ENCODE measurements at regions not wholly inside any gene's neighbourhood (a gene's known extent, or its start where the extent isn't known, plus 50 kb on each side); places are given as distances from the start of the nearest gene placed in this dataset.

GRCh38 chr2:200741468-200742202 is 70.1 kb upstream of the BZW1 start:
- ATAC-seq: peak; percentile 82
- CTCF ChIA-PET: interaction anchor here (1.0 to 1.3 kb wide), 4 partner anchors 28 to 155 kb away, joined by 4 to 7 read pairs (median 4); partner anchors contain the start of gene AOX1
- 0 out of 2 replicates have a peak overlapping the region, but pooled peaks have one; percentile 3 for H3K27ac Mint-ChIP-seq

GRCh38 chr2:200742426-200742825 is 69.3 kb upstream of the BZW1 start:
- ATAC-seq (no peak), DNase-seq (ENCODE audit: low spot score) (no peak)
- TF ChIP-seq TEAD1 (CRISPR knock-in tag; IDR thresholded peaks at IDR 0.05) (no peak), SMAD4 (CRISPR knock-in tag; IDR thresholded peaks at IDR 0.05) (no peak), ZNF138 (CRISPR knock-in tag; conservative IDR thresholded peaks at IDR 0.05) (no peak), FOXP1 (CRISPR knock-in tag; IDR thresholded peaks at IDR 0.05; ENCODE audit: borderline replicate concordance) (no peak), EMX1 (CRISPR knock-in tag; IDR thresholded peaks at IDR 0.05) (no peak), PREB (CRISPR knock-in tag; IDR thresholded peaks at IDR 0.05; ENCODE audit: borderline replicate concordance) (no peak)
- H3K9me3 Mint-ChIP-seq: no peaks in the 10 kb centered on the region
- H3K27ac Mint-ChIP-seq: no peak overlapping the region
- ChIA-PET CTCF (interaction anchor here (1.0 kb wide), 2 partner anchors 29 to 37 kb away, joined by 4 read pairs; no protein-coding TSS in a partner anchor), POLR2A (no interaction called here)
- no peak overlapping the region for H3K4me3 Mint-ChIP-seq
- no peaks in the 10 kb centered on the region for H3K27me3 Mint-ChIP-seq (ENCODE audit: low read depth)
- H3K36me3 Mint-ChIP-seq: no peaks in the 10 kb centered on the region
- H3K4me1 Mint-ChIP-seq: peaks cover 10% of the 10 kb centered on the region

More at GRCh38 chr2:200741468-200742202, 70.1 kb upstream of the BZW1 start:
- DNase-seq (ENCODE audit: low spot score): no peak
- H3K4me1 Mint-ChIP-seq: peaks cover 18% of the 10 kb centered on the region
- H3K36me3 Mint-ChIP-seq: no peaks in the 10 kb centered on the region
- H3K4me3 Mint-ChIP-seq: no peak overlapping the region
- H3K9me3 Mint-ChIP-seq: no peaks in the 10 kb centered on the region
- POLR2A ChIA-PET: no interaction called here
- H3K27me3 Mint-ChIP-seq (ENCODE audit: low read depth): no peaks in the 10 kb centered on the region
- no peak for TF ChIP-seq RELA (CRISPR knock-in tag; IDR thresholded peaks at IDR 0.05; ENCODE audit: borderline replicate concordance)
- TF ChIP-seq ATF6 (CRISPR knock-in tag; IDR thresholded peaks at IDR 0.05): no peak
- TF ChIP-seq ZNF317 (CRISPR knock-in tag; IDR thresholded peaks at IDR 0.05; ENCODE audit: borderline replicate concordance, low read depth): no peak
- no peak for TF ChIP-seq KAT7 (CRISPR knock-in tag; IDR thresholded peaks at IDR 0.05; ENCODE audit: borderline replicate concordance)
- no peak for TF ChIP-seq ZNF219 (CRISPR knock-in tag; IDR thresholded peaks at IDR 0.05; ENCODE audit: borderline replicate concordance)
- no peak for TF ChIP-seq USF2 (CRISPR knock-in tag; IDR thresholded peaks at IDR 0.05)
- TF ChIP-seq PRRX2 (CRISPR knock-in tag; IDR thresholded peaks at IDR 0.05): no peak
- TF ChIP-seq ESRRA (CRISPR knock-in tag; IDR thresholded peaks at IDR 0.05; ENCODE audit: borderline replicate concordance): no peak

- ATAC-seq: no peak
- H3K9me3 Mint-ChIP-seq: no peaks in the 10 kb centered on the region
- no peaks in the 10 kb centered on the region for H3K36me3 Mint-ChIP-seq
- no peak overlapping the region for H3K27ac Mint-ChIP-seq
- TF ChIP-seq ATF1 (CRISPR knock-in tag; IDR thresholded peaks at IDR 0.05) (no peak), ZBTB43 (CRISPR knock-in tag; IDR thresholded peaks at IDR 0.05) (no peak), NR1H2 (CRISPR knock-in tag; IDR thresholded peaks at IDR 0.05) (no peak), CTCF (IDR thresholded peaks at IDR 0.05) (no peak), CDX4 (CRISPR knock-in tag; IDR thresholded peaks at IDR 0.05; ENCODE audit: borderline replicate concordance) (no peak)
- H3K4me3 Mint-ChIP-seq: no peak overlapping the region
- ChIA-PET POLR2A (no interaction called here), CTCF (interaction anchor here (1.0 kb wide), 2 partner anchors 30 to 38 kb away, joined by 4 read pairs; no protein-coding TSS in a partner anchor)
- H3K4me1 Mint-ChIP-seq: peaks cover 6% of the 10 kb centered on the region
- no peak for DNase-seq (ENCODE audit: low spot score)
- no peaks in the 10 kb centered on the region for H3K27me3 Mint-ChIP-seq (ENCODE audit: low read depth)
These were observed 68.6 kb upstream of the BZW1 start for GRCh38 chr2:200743042-200743676.

All from WTC11 (cell line).